ENCODE measurements at regions not wholly inside any gene's neighbourhood (a gene's known extent, or its start where the extent isn't known, plus 50 kb on each side); places are given as distances from the start of the nearest gene placed in this dataset.
"Not testable (repeated sequence)": the region's sequence is repeated elsewhere in the genome, so short reads cannot be mapped to it uniquely, and the experiment has no call there.

GRCh38 chr4:107492566-107492965 lies 227.5 kb downstream of the PAPSS1 start:
- Mint-ChIP-seq H3K27me3 (ENCODE audit: low read depth) (no peaks in the 10 kb centered on the region), H3K4me1 (ENCODE audit: low read depth) (peaks cover 6% of the 10 kb centered on the region), H3K36me3 (ENCODE audit: low read depth) (no peaks in the 10 kb centered on the region), H3K4me3 (no peak overlapping the region), H3K9me3 (no peaks in the 10 kb centered on the region), H3K27ac (no peak overlapping the region)
- no peak for DNase-seq (ENCODE audit: low spot score)

DNA sequence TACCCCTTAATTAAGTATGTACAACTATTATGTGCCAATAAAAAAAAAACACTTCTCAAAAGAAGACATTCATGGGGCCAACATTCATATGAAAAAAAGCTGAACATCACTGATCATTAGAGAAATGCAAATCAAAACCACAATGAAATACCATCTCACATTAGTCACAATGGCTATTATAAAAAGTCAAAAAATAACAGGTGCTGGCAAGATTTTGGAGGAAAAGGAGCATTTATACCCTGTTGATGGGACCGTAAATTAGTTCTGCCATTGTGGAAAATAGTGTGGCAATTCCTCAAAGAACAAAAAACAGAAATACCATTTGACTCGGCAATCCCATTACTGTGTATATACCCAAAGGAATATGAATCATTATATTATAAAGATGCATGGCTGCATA lies 229.9 kb downstream of the PAPSS1 start:
- no peaks in the 10 kb centered on the region for H3K4me1 Mint-ChIP-seq (ENCODE audit: low read depth)
- no peak overlapping the region for H3K4me3 Mint-ChIP-seq
- DNase-seq (ENCODE audit: low spot score), result no peak
- H3K27ac Mint-ChIP-seq, result no peak overlapping the region
- no peaks in the 10 kb centered on the region for H3K36me3 Mint-ChIP-seq (ENCODE audit: low read depth)
- peaks cover 2% of the 10 kb centered on the region for H3K27me3 Mint-ChIP-seq (ENCODE audit: low read depth)
- H3K9me3 Mint-ChIP-seq, result no peaks in the 10 kb centered on the region

DNA sequence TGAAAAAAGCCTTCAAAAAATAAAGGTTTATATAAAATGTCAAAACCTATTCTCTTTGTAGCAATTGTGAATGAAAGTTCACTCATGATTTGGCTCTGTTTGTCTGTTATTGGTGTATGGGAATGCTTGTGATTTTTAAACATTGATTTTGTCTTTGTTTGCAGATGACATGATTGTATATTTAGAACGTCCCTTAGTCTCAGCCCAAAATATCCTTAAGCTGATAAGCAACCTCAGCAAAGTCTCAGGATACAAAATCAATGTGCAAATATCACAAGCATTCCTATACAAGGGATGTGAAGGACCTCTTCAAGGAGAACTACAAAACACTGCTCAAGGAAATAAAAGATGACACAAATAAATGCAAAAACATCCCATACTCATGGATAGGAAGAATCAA lies 236.4 kb downstream of the PAPSS1 start:
- H3K4me3 Mint-ChIP-seq; H3K9me3 Mint-ChIP-seq; DNase-seq (ENCODE audit: low spot score); H3K36me3 Mint-ChIP-seq (ENCODE audit: low read depth); H3K4me1 Mint-ChIP-seq (ENCODE audit: low read depth); H3K27ac Mint-ChIP-seq; H3K27me3 Mint-ChIP-seq (ENCODE audit: low read depth): not testable (repeated sequence)

DNA sequence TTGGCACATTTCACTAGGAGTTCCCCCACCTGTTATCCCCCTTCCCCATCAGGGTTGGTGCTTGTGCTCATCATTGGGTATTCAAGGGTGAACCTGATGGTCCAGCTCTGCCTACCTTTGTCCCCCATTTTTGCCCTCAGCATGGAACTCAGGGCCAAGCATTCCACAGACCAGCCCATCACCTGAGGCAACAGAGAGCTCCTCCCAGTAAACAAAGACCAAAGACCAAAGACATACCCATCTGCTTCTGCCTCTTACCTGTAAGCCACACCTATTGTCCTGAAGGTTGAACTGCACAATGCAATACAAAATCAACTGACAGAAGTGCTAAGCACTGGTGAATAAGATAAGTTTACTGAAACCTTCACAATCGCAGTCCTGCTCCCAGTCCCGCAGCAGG lies 237.5 kb downstream of the PAPSS1 start:
- no peaks in the 10 kb centered on the region for H3K4me1 Mint-ChIP-seq (ENCODE audit: low read depth)
- H3K27me3 Mint-ChIP-seq (ENCODE audit: low read depth), result peaks cover 2% of the 10 kb centered on the region
- H3K9me3 Mint-ChIP-seq, result no peaks in the 10 kb centered on the region
- no peak overlapping the region for H3K4me3 Mint-ChIP-seq
- no peaks in the 10 kb centered on the region for H3K36me3 Mint-ChIP-seq (ENCODE audit: low read depth)
- no peak overlapping the region for H3K27ac Mint-ChIP-seq
- DNase-seq (ENCODE audit: low spot score), result no peak

- Mint-ChIP-seq H3K36me3 (ENCODE audit: low read depth) (no peaks in the 10 kb centered on the region), H3K27ac (no peak overlapping the region), H3K27me3 (ENCODE audit: low read depth) (no peaks in the 10 kb centered on the region), H3K4me1 (ENCODE audit: low read depth) (no peaks in the 10 kb centered on the region), H3K4me3 (no peak overlapping the region), H3K9me3 (no peaks in the 10 kb centered on the region)
- DNase-seq (ENCODE audit: low spot score), result no peak
Observed at GRCh38 chr4:107478327-107478980, 241.6 kb downstream of the PAPSS1 start.

DNA sequence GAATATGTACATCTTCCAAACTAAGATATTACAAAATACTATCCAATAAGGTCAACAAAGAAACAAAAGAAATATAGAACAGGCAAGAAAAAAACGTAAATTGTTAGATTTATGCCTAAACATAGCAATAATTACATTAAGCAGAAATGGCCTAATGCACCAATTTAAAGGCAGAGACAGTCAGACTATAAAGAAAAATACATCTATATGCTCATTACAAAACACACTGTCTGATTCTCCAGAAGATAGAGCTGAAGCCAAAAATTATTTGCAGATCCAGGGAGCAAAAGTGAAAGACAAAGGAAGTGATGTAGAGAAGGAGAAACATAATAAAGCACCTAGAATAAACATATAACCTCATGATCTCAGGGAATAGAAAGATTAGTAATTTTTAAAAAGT lies 246.9 kb downstream of the PAPSS1 start:
- Mint-ChIP-seq H3K4me3 (no peak overlapping the region), H3K9me3 (no peaks in the 10 kb centered on the region), H3K4me1 (ENCODE audit: low read depth) (no peaks in the 10 kb centered on the region), H3K27me3 (ENCODE audit: low read depth) (peaks cover 3% of the 10 kb centered on the region), H3K27ac (no peak overlapping the region), H3K36me3 (ENCODE audit: low read depth) (no peaks in the 10 kb centered on the region)
- DNase-seq (ENCODE audit: low spot score), result no peak

- Mint-ChIP-seq H3K27me3 (ENCODE audit: low read depth) (peaks cover 3% of the 10 kb centered on the region), H3K4me3 (no peak overlapping the region), H3K27ac (no peak overlapping the region), H3K36me3 (ENCODE audit: low read depth) (no peaks in the 10 kb centered on the region), H3K9me3 (no peaks in the 10 kb centered on the region), H3K4me1 (ENCODE audit: low read depth) (no peaks in the 10 kb centered on the region)
- DNase-seq (ENCODE audit: low spot score), result no peak
Observed at GRCh38 chr4:107472265-107472948, 247.6 kb downstream of the PAPSS1 start.

DNA sequence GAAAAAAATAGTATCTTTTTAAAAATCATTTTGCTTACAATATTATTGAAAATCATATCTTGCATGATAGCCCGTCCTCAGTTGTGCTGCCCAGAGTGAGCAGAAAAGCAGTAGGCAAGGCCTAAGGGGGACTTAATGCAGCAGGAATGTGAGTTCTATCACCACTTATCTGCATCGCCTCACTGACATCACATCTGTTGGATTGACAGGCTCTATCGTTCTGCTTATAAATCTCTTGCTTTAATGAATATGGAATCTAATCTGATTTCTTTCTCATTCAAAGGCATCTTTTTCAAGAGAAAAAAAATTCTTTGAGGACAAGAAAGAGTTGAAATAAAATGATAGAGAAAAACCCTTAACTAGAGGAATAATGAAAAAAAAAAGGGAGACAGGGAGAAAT lies 249.9 kb downstream of the PAPSS1 start:
- Mint-ChIP-seq H3K9me3 (no peaks in the 10 kb centered on the region), H3K27me3 (ENCODE audit: low read depth) (peaks cover 3% of the 10 kb centered on the region), H3K4me1 (ENCODE audit: low read depth) (no peaks in the 10 kb centered on the region), H3K27ac (no peak overlapping the region), H3K4me3 (no peak overlapping the region), H3K36me3 (ENCODE audit: low read depth) (no peaks in the 10 kb centered on the region)
- DNase-seq (ENCODE audit: low spot score), result no peak

DNA sequence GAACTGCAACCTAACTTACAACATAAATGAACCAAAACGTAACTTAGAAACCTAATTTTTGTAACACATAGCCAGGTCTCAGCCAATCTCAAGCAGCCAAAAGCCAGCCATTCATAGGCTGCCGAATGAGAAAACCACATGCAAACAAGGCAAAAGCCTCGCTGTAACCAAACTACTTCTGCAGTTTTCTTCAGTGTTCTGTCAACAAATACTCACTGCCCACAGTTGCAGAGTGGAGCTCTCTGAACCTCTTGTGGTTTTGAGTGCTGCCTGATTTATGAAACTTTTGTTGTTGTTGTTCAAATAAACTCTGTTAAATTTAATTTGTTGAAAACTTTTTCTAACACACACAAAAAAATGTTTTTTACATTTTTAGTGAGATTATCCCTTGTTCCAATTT lies 251.2 kb downstream of the PAPSS1 start:
- Mint-ChIP-seq H3K4me3 (no peak overlapping the region), H3K27me3 (ENCODE audit: low read depth) (peaks cover 3% of the 10 kb centered on the region), H3K4me1 (ENCODE audit: low read depth) (no peaks in the 10 kb centered on the region)

GRCh38 chr4:107468156-107468555 lies 251.9 kb downstream of the PAPSS1 start:
- DNase-seq (ENCODE audit: low spot score), result no peak
- no peaks in the 10 kb centered on the region for H3K4me1 Mint-ChIP-seq (ENCODE audit: low read depth)
- H3K27ac Mint-ChIP-seq, result no peak overlapping the region
- no peaks in the 10 kb centered on the region for H3K36me3 Mint-ChIP-seq (ENCODE audit: low read depth)
- peaks cover 2% of the 10 kb centered on the region for H3K27me3 Mint-ChIP-seq (ENCODE audit: low read depth)
- H3K4me3 Mint-ChIP-seq, result no peak overlapping the region
- H3K9me3 Mint-ChIP-seq, result no peaks in the 10 kb centered on the region

More for the DNA sequence above, 251.2 kb downstream of the PAPSS1 start:
- no peak for DNase-seq (ENCODE audit: low spot score)
- Mint-ChIP-seq H3K9me3 (no peaks in the 10 kb centered on the region), H3K36me3 (ENCODE audit: low read depth) (no peaks in the 10 kb centered on the region), H3K27ac (no peak overlapping the region)

- no peak overlapping the region for H3K27ac Mint-ChIP-seq
- H3K4me1 Mint-ChIP-seq (ENCODE audit: low read depth), result no peaks in the 10 kb centered on the region
- no peaks in the 10 kb centered on the region for H3K9me3 Mint-ChIP-seq
- DNase-seq (ENCODE audit: low spot score), result no peak
- H3K36me3 Mint-ChIP-seq (ENCODE audit: low read depth), result no peaks in the 10 kb centered on the region
- no peak overlapping the region for H3K4me3 Mint-ChIP-seq
- no peaks in the 10 kb centered on the region for H3K27me3 Mint-ChIP-seq (ENCODE audit: low read depth)
Observed at GRCh38 chr4:107467461-107467860, 252.6 kb downstream of the PAPSS1 start.

GRCh38 chr4:107458194-107458593 lies 261.8 kb downstream of the PAPSS1 start:
- no peaks in the 10 kb centered on the region for H3K9me3 Mint-ChIP-seq
- H3K36me3 Mint-ChIP-seq (ENCODE audit: low read depth), result no peaks in the 10 kb centered on the region
- no peak for DNase-seq (ENCODE audit: low spot score)
- H3K4me3 Mint-ChIP-seq, result no peak overlapping the region
- no peaks in the 10 kb centered on the region for H3K4me1 Mint-ChIP-seq (ENCODE audit: low read depth)
- H3K27ac Mint-ChIP-seq, result no peak overlapping the region
- H3K27me3 Mint-ChIP-seq (ENCODE audit: low read depth), result no peaks in the 10 kb centered on the region

GRCh38 chr4:107453987-107454386 lies 266.0 kb downstream of the PAPSS1 start:
- H3K9me3 Mint-ChIP-seq, result no peaks in the 10 kb centered on the region
- H3K27me3 Mint-ChIP-seq (ENCODE audit: low read depth), result no peaks in the 10 kb centered on the region
- no peak for DNase-seq (ENCODE audit: low spot score)
- no peak overlapping the region for H3K27ac Mint-ChIP-seq
- H3K36me3 Mint-ChIP-seq (ENCODE audit: low read depth), result no peaks in the 10 kb centered on the region
- no peak overlapping the region for H3K4me3 Mint-ChIP-seq
- H3K4me1 Mint-ChIP-seq (ENCODE audit: low read depth), result no peaks in the 10 kb centered on the region

DNA sequence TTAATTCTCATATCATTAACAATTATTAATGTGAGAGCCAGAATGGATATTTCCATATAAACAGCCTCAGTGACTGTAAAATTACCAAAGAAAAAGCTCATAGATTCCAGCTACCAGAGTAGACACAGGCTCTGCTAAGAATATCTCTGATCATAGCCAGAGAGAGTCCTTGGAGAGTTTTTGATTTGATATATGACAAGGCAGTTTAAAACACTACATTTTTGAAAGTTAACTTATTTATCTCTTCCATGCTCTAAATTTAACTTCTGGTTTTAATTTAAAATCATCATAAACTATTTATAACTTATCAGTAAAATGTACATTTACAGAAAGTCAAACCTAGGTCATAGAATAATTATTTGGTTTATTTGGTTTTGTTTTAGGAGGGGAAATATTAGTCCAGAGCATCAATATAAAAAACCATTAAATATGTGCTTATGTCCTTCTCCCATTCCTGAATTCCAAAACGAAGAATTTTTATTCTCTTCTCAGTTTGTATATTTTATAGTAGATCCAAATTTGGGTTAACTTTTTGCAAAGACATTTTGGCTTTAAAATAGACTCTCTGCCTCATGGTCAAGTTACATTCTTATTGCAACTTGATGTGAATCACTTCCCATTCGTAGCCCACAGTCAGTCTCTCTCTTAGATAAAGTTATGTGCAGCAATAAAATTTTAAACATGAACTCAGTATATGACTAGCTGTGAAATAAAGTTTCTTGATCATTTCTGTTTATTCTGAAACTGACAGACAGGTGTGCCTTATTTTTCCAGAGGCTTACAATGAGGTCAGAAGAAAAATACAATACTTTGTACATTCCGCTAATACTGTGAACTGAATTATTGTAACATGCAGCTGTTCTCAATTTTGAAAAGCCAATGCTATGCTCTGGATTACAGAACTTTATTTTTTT lies 267.1 kb downstream of the PAPSS1 start:
- H3K9me3 Mint-ChIP-seq, result no peaks in the 10 kb centered on the region
- no peak overlapping the region for H3K4me3 Mint-ChIP-seq
- H3K27me3 Mint-ChIP-seq (ENCODE audit: low read depth), result no peaks in the 10 kb centered on the region
- DNase-seq (ENCODE audit: low spot score), result no peak
- no peaks in the 10 kb centered on the region for H3K4me1 Mint-ChIP-seq (ENCODE audit: low read depth)
- no peaks in the 10 kb centered on the region for H3K36me3 Mint-ChIP-seq (ENCODE audit: low read depth)
- H3K27ac Mint-ChIP-seq, result no peak overlapping the region

All from T-helper 2 cell treated with Interferon-gamma antibody and Interleukin-4, amounts not matched to agents 5 μg/mL and 100 μg/mL, for 36 hours (primary cell).